K562 (cell line): ENCODE measurements at regions not wholly inside any gene's neighbourhood (a gene's known extent, or its start where the extent isn't known, plus 50 kb on each side); places are given as distances from the start of the nearest gene placed in this dataset.

ENCODE experiments used
- ATAC-seq: fragments of 200-7000 bp; cut with Tn5 transposase; 3 replicates; pipeline ENCODE4 v1.9.1; 2020; ENCODE audit warnings: moderate library complexity
- BruUV-seq: library from RNA; stranded (reverse); fragments of 400-500 nt; replicated peaks from 2 replicates; lab custom pipeline; 2021; lab: Mats Ljungman, UMichigan
- CTCF ChIA-PET: fragments of 300-600 bp; formaldehyde crosslinking; extraction: SDS; loops from one replicate; lab custom pipeline; 2021; ENCODE audit warnings: low intra/inter-chr PET ratio; lab: Yijun Ruan, JAX
- POLR2A ChIA-PET: fragments of 300-600, 350-650 bp; sonication (Branson Sonifier 250); formaldehyde crosslinking; extraction: SDS; loops from one replicate; lab custom pipeline; 2021; ENCODE audit warnings: antibody characterized with exemption, inconsistent platforms; lab: Yijun Ruan, JAX
- DNase-seq, 4 experiments: peaks; one replicate each; pipeline versions ENCODE4 v3.0.0 to v3.0.0-alpha.2; 2011 to 2018; ENCODE audit warnings: low spot score in 3 of 4, mixed read lengths in 3 of 4; ENCODE audit errors: extremely low read depth in 1 of 4
- FAIRE-seq: peaks from 2 replicates; lab custom pipeline; 2011; peaks lifted over from hg19 to GRCh38; lab: Jason Lieb, UNC
- H2AFZ ChIP-seq: 2 replicates; pipeline ENCODE4 v1.6.0; 2011; ENCODE audit warnings: low read depth, low read length, control low read depth, inconsistent platforms
- H3K27ac ChIP-seq: fragments of 200-600 bp; 3 replicates; pipeline ENCODE4 v1.8.0; 2011; ENCODE audit warnings: low read depth, mild to moderate bottlenecking, control low read depth, inconsistent platforms, low read length, moderate library complexity, mixed read lengths; ENCODE audit errors: extremely low read depth
- H3K27me3 ChIP-seq, 2 experiments: fragments of 300-600 bp in 1 of 2; 2 replicates in 1 of 2; 3 replicates in 1 of 2; pipeline versions ENCODE4 v1.6.0 to v1.8.0; 2011; ENCODE audit warnings: inconsistent platforms in 2 of 2, low read length in 2 of 2, mild to moderate bottlenecking in 1 of 2, mixed read lengths in 1 of 2, moderate library complexity in 1 of 2; ENCODE audit not compliant: control insufficient read depth in 2 of 2, insufficient read depth in 2 of 2
- H3K36me3 ChIP-seq: fragments of 300-600 bp; 3 replicates; pipeline ENCODE4 v1.8.0; 2011; ENCODE audit warnings: mild to moderate bottlenecking, low read length, inconsistent platforms; ENCODE audit not compliant: control insufficient read depth, insufficient read depth
- H3K4me1 ChIP-seq, 2 experiments: fragments of 200-600 bp in 1 of 2; replicated peaks in 1 of 2; 2 replicates in 1 of 2; 3 replicates in 1 of 2; pipeline versions ENCODE4 v1.5.1 to v1.8.0; 2011; ENCODE audit warnings: inconsistent platforms in 2 of 2, low read length in 2 of 2, mild to moderate bottlenecking in 1 of 2, mixed read lengths in 1 of 2, moderate library complexity in 1 of 2; ENCODE audit not compliant: control insufficient read depth in 2 of 2, insufficient read depth in 2 of 2
- H3K4me2 ChIP-seq: 2 replicates; pipeline ENCODE4 v1.6.1; 2011; ENCODE audit warnings: low read length, control low read depth, inconsistent platforms, mixed read lengths; ENCODE audit not compliant: insufficient read depth
- H3K4me3 ChIP-seq: fragments of 200-600 bp; sonication (generic), shearing (Covaris generic); 2 replicates; pipeline ENCODE4 v1.5.1; 2016; ENCODE audit warnings: control low read depth, inconsistent platforms
- H3K79me2 ChIP-seq: fragments of 200-600 bp; 3 replicates; pipeline ENCODE4 v1.8.0; 2011; ENCODE audit warnings: low read length, inconsistent platforms; ENCODE audit not compliant: control insufficient read depth, insufficient read depth
- H3K9ac ChIP-seq, 2 experiments: 2 replicates each; pipeline versions ENCODE4 v1.6.0 to v1.6.1; 2011; ENCODE audit warnings: low read depth in 2 of 2, low read length in 2 of 2, control low read depth in 1 of 2, inconsistent platforms in 1 of 2, mild to moderate bottlenecking in 1 of 2, mixed read lengths in 1 of 2; ENCODE audit not compliant: insufficient read depth in 1 of 2
- H3K9me1 ChIP-seq: one replicate; pipeline ENCODE4 v1.6.0; 2011; ENCODE audit warnings: inconsistent platforms, mild to moderate bottlenecking, low read length, moderate library complexity; ENCODE audit not compliant: control insufficient read depth, insufficient read depth
- H3K9me3 ChIP-seq: replicated peaks from 2 replicates; pipeline ENCODE4 v1.5.1; 2011; ENCODE audit warnings: low read depth, low read length, inconsistent platforms; ENCODE audit not compliant: control insufficient read depth, insufficient read depth
- H4K20me1 ChIP-seq: replicated peaks from 2 replicates; pipeline ENCODE4 v1.6.1; 2011; ENCODE audit warnings: low read length, inconsistent platforms, mixed read lengths; ENCODE audit not compliant: control insufficient read depth, insufficient read depth
- CBFA2T2 ChIP-seq: fragments of 450-650 bp; conservative IDR thresholded peaks from 2 replicates; pipeline ENCODE4 v1.6.1; 2017; ENCODE audit warnings: mild to moderate bottlenecking
- EWSR1 ChIP-seq: fragments of 450-650 bp; IDR thresholded peaks from 2 replicates; pipeline ENCODE4 v1.6.1; 2018; ENCODE audit warnings: borderline replicate concordance, mild to moderate bottlenecking, low read depth, moderate library complexity; ENCODE audit not compliant: partially characterized antibody
- MCM2 ChIP-seq: fragments of 450-650 bp; IDR thresholded peaks from 2 replicates; pipeline ENCODE4 v1.6.1; 2017; ENCODE audit warnings: low read depth, mild to moderate bottlenecking
- MEIS2 ChIP-seq: fragments of 450-650 bp; IDR thresholded peaks from 2 replicates; pipeline ENCODE4 v1.6.1; 2014; ENCODE audit warnings: mild to moderate bottlenecking; ENCODE audit not compliant: partially characterized antibody
- MTF1 ChIP-seq: fragments of 250-450 bp; sonication (Bioruptor Pico); IDR thresholded peaks from 2 replicates; pipeline ENCODE4 v1.9.0; 2021; ENCODE audit warnings: moderate library complexity, mild to moderate bottlenecking, inconsistent platforms, borderline replicate concordance
- NFYB ChIP-seq: IDR thresholded peaks from 2 replicates; pipeline ENCODE4 v1.6.1; 2011; ENCODE audit warnings: mild to moderate bottlenecking, moderate library complexity; ENCODE audit not compliant: insufficient read length; ENCODE audit errors: extremely low read depth
- RFX1 ChIP-seq: fragments of 450-650 bp; IDR thresholded peaks from 2 replicates; pipeline ENCODE4 v1.6.1; 2016; ENCODE audit warnings: mild to moderate bottlenecking, moderate library complexity
- RFX7 ChIP-seq: fragments of 250-450 bp; sonication (Bioruptor Pico); IDR thresholded peaks from 2 replicates; pipeline ENCODE4 v1.5.1; 2021; ENCODE audit warnings: mild to moderate bottlenecking
- SMAD2 ChIP-seq: fragments of 150-350 bp; IDR thresholded peaks from 2 replicates; pipeline ENCODE4 v1.6.1; 2014; ENCODE audit warnings: low read depth, mild to moderate bottlenecking, low read length
- ZC3H11A ChIP-seq: IDR thresholded peaks from 2 replicates; pipeline ENCODE4 v1.6.1; 2012; ENCODE audit warnings: low read depth, low read length, improper control_type of control experiment
- ZZZ3 ChIP-seq: fragments of 450-650 bp; IDR thresholded peaks from 2 replicates; pipeline ENCODE4 v1.6.1; 2016; ENCODE audit warnings: antibody characterized with exemption, mild to moderate bottlenecking, moderate library complexity
- WGBS: fragments of 100-300 bp; shearing (Covaris generic); methylation state at CpG from one replicate; pipeline ENCODE4 v1.1.6; 2016; ENCODE audit warnings: low coverage, mixed read lengths; ENCODE audit not compliant: insufficient coverage; ENCODE audit errors: missing lambda C conversion rate; 5-methylcytosine and 5-hydroxymethylcytosine counted together
- in situ Hi-C: fragments of 300-500 bp; cut with MboI; formaldehyde crosslinking; loops from 4 replicates; pipeline ENCODE4 v1.15.0; 2018; ENCODE audit warnings: inconsistent platforms, mixed read lengths
- intact Hi-C: fragments of 100-400 bp; cut with micrococcal nuclease; formaldehyde crosslinking; loops from 2 replicates; pipeline ENCODE4 v1.14.2; 2022
- TF ChIP-seq, protein P1 (sequence below), 2 experiments: fragments of 200-800 bp in 1 of 2; sonication (Bioruptor generic) in 1 of 2; sonication (generic) in 1 of 2; formaldehyde crosslinking in 1 of 2; IDR thresholded peaks in 1 of 2; conservative IDR thresholded peaks in 1 of 2; 2 replicates each; pipeline versions ENCODE4 v1.5.0 to v1.6.1; 2016 to 2020; ENCODE audit warnings: missing compliant biosample characterization in 1 of 2, missing genetic modification characterization in 1 of 2, missing genetic modification reagents in 1 of 2
- TF ChIP-seq, protein P2 (sequence below): fragments of 250-450 bp; sonication (Bioruptor Pico); IDR thresholded peaks from 2 replicates; pipeline ENCODE4 v1.8.0; 2022; ENCODE audit warnings: moderate library complexity, mild to moderate bottlenecking, inconsistent platforms

DNA sequence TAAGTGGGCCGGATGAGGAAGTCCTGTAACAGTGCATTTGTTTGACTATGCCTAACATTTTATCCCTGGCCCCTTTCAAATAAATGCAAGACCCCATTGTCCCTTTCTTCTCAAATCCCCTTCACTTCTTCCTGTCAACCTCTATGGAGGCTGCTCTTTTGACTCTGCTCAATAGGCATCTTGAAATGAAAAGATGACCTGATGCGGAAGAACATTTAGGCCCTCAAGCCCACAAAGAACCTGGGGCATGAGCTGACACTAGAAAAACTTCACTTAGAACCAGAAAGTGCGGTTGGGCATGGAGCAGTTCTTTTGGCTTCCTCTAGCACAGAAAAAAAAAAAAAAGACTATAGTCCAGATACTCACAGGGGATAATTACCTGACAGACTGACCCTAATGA lies 1434.7 kb upstream of the WWC1 start:
- H2AFZ ChIP-seq: no peak overlapping the region
- in situ Hi-C loops: no loop called here
- no TSS peak for BruUV-seq
- no peak overlapping the region for H3K4me3 ChIP-seq
- intact Hi-C loops: no loop called here
- H4K20me1 ChIP-seq: no peaks in the 10 kb centered on the region
- H3K9ac ChIP-seq: no peak overlapping the region
- DNase-seq (no peak), ATAC-seq (no peak), FAIRE-seq (no peak)
- no peaks in the 10 kb centered on the region for H3K9me3 ChIP-seq
- H3K4me1 ChIP-seq: no peaks in the 10 kb centered on the region
- 7% methylated on average over 3 of the region's 3 CpGs for WGBS
- H3K36me3 ChIP-seq: no peaks in the 10 kb centered on the region
- no peak for TF ChIP-seq MCM2
- no peak for TF ChIP-seq EWSR1
- no peak for TF ChIP-seq ZC3H11A
- no peak for TF ChIP-seq NFYB
- TF ChIP-seq MTF1: no peak
- H3K27ac ChIP-seq: no peak overlapping the region
- H3K27me3 ChIP-seq: no peaks in the 10 kb centered on the region
- POLR2A ChIA-PET: no interaction called here
- H3K9me1 ChIP-seq: no peaks in the 10 kb centered on the region
- no peak overlapping the region for H3K4me2 ChIP-seq
- no peaks in the 10 kb centered on the region for H3K79me2 ChIP-seq
- CTCF ChIA-PET: no interaction called here

DNA sequence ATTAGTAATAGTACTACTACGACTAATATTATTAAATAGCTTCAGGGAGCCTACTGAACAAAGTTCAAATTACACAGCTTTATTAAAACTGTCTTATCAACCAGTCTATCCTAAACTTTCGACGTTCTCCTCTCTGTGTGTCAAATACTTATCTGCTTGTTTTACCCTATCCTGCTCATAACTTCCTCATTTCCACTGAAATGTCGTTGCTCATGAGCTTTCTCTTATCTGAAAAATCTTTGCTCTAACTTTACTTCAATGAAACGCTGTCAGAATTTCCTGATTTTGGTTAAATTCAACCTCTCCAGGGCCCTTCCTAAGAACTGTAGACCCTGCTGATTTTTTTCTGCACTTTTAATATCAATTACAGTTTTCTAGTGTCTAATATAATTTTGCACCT lies 1431.0 kb upstream of the WWC1 start:
- in situ Hi-C loops: no loop called here
- Histone ChIP-seq H3K9me1 (no peaks in the 10 kb centered on the region), H3K36me3 (no peaks in the 10 kb centered on the region), H3K4me1 (no peaks in the 10 kb centered on the region), H3K9ac (no peak overlapping the region), H4K20me1 (no peaks in the 10 kb centered on the region), H3K27me3 (no peaks in the 10 kb centered on the region), H3K9me3 (0 out of 2 replicates have a peak, but pooled peaks cover 1% of the 10 kb centered on the region), H3K4me3 (no peak overlapping the region), H3K4me2 (no peak overlapping the region), H3K27ac (no peak overlapping the region), H2AFZ (no peak overlapping the region), H3K79me2 (no peaks in the 10 kb centered on the region)
- ChIA-PET POLR2A (no interaction called here), CTCF (no interaction called here)
- BruUV-seq: no TSS peak
- no peak for ATAC-seq
- intact Hi-C loops: no loop called here
- DNase-seq: no peak
- FAIRE-seq: no peak
- 0% methylated on average over 5 of the region's 5 CpGs for WGBS
- TF ChIP-seq SMAD2 (no peak), CBFA2T2 (no peak), RFX1 (no peak), ZZZ3 (no peak), MEIS2 (no peak), RFX7 (CRISPR knock-in tag) (no peak)
- TF ChIP-seq, protein P1, sequence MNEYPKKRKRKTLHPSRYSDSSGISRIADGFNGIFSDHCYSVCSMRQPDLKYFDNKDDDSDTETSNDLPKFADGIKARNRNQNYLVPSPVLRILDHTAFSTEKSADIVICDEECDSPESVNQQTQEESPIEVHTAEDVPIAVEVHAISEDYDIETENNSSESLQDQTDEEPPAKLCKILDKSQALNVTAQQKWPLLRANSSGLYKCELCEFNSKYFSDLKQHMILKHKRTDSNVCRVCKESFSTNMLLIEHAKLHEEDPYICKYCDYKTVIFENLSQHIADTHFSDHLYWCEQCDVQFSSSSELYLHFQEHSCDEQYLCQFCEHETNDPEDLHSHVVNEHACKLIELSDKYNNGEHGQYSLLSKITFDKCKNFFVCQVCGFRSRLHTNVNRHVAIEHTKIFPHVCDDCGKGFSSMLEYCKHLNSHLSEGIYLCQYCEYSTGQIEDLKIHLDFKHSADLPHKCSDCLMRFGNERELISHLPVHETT (CRISPR knock-in tag; conservative IDR thresholded peaks at IDR 0.05 in 1 of 2, IDR thresholded peaks at IDR 0.05 in 1 of 2): no peak
- TF ChIP-seq, protein P2, sequence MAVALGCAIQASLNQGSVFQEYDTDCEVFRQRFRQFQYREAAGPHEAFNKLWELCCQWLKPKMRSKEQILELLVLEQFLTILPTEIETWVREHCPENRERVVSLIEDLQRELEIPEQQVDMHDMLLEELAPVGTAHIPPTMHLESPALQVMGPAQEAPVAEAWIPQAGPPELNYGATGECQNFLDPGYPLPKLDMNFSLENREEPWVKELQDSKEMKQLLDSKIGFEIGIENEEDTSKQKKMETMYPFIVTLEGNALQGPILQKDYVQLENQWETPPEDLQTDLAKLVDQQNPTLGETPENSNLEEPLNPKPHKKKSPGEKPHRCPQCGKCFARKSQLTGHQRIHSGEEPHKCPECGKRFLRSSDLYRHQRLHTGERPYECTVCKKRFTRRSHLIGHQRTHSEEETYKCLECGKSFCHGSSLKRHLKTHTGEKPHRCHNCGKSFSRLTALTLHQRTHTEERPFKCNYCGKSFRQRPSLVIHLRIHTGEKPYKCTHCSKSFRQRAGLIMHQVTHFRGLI (CRISPR knock-in tag): no peak
